ENCODE measurements at regions not wholly inside any gene's neighbourhood (a gene's known extent, or its start where the extent isn't known, plus 50 kb on each side); places are given as distances from the start of the nearest gene placed in this dataset.

- Histone ChIP-seq H3K36me3 (no peaks in the 10 kb centered on the region), H3K4me3 (no peak overlapping the region), H3K9me3 (peaks cover 0 to 7% (median 3%) of the 10 kb centered on the region in 8 donors), H3K27me3 (replicated peaks in 1 of 7) (no peaks in the 10 kb centered on the region), H3K27ac (peak overlapping the region in 2 of 8 donors; percentile 69 to 76), H3K4me1 (peaks cover 0 to 31% (median 3%) of the 10 kb centered on the region in 6 donors)
- TF ChIP-seq POLR2A (IDR thresholded peaks at IDR 0.05) = no peak
- TF ChIP-seq POLR2AphosphoS5 (IDR thresholded peaks at IDR 0.05) = no peak
- no peak for TF ChIP-seq CTCF (IDR thresholded peaks at IDR 0.05 in 8 of 11, conservative IDR thresholded peaks at IDR 0.05 in 3 of 11)
- 69 to 93% (median 79%) methylated on average over 2 of the region's 2 CpGs for WGBS, 5 donors
- intact Hi-C loops (cut with DNase I; ENCODE audit: low total_unique reads) = no loop called here
- DNase-seq = no peak
Observed at GRCh38 chr3:159928071-159928491, 60.6 kb upstream of the IL12A start.

- H3K27ac ChIP-seq = peak overlapping the region in 4 of 8 donors; percentile 1 to 76 (median 69)
- no peaks in the 10 kb centered on the region for H3K27me3 ChIP-seq (replicated peaks in 1 of 7)
- no peak for DNase-seq
- H3K9me3 ChIP-seq = peaks cover 0 to 13% (median 8%) of the 10 kb centered on the region in 8 donors
- H3K4me1 ChIP-seq = peaks cover 0 to 30% (median 3%) of the 10 kb centered on the region in 6 donors
- WGBS, 5 donors = 83 to 93% (median 91%) methylated on average over 6 of the region's 6 CpGs
- H3K4me3 ChIP-seq = no peak overlapping the region
- intact Hi-C loops (cut with DNase I; ENCODE audit: low total_unique reads) = no loop called here
- no peaks in the 10 kb centered on the region for H3K36me3 ChIP-seq
- TF ChIP-seq CTCF (IDR thresholded peaks at IDR 0.05 in 8 of 11, conservative IDR thresholded peaks at IDR 0.05 in 3 of 11) (no peak), POLR2AphosphoS5 (IDR thresholded peaks at IDR 0.05) (no peak), POLR2A (IDR thresholded peaks at IDR 0.05) (no peak)
Observed at GRCh38 chr3:159928666-159929065, 60.0 kb upstream of the IL12A start.

- Histone ChIP-seq H3K9me3 (peaks cover 6 to 20% (median 16%) of the 10 kb centered on the region in 8 donors), H3K27me3 (replicated peaks in 1 of 7) (no peaks in the 10 kb centered on the region), H3K4me1 (peaks cover 0 to 24% (median 3%) of the 10 kb centered on the region in 6 donors), H3K36me3 (no peaks in the 10 kb centered on the region), H3K27ac (peak overlapping the region in 6 of 8 donors; percentile 1 to 76 (median 66)), H3K4me3 (no peak overlapping the region)
- peak in 4 of 11 experiments; percentile 40 to 50 (median 48) for TF ChIP-seq CTCF (IDR thresholded peaks at IDR 0.05 in 8 of 11, conservative IDR thresholded peaks at IDR 0.05 in 3 of 11)
- TF ChIP-seq POLR2AphosphoS5 (IDR thresholded peaks at IDR 0.05) = no peak
- no peak for TF ChIP-seq POLR2A (IDR thresholded peaks at IDR 0.05)
- DNase-seq = no peak
- intact Hi-C loops (cut with DNase I; ENCODE audit: low total_unique reads) = no loop called here
- 70 to 82% (median 73%) methylated on average over 11 of the region's 11 CpGs for WGBS, 5 donors
Observed at GRCh38 chr3:159929171-159930141, 59.2 kb upstream of the IL12A start.

GRCh38 chr3:159934216-159934615 lies 54.4 kb upstream of the IL12A start:
- intact Hi-C loops (cut with DNase I; ENCODE audit: low total_unique reads) = no loop called here

More at GRCh38 chr3:159934216-159934615, 54.4 kb upstream of the IL12A start:
- TF ChIP-seq POLR2AphosphoS5 (IDR thresholded peaks at IDR 0.05) (no peak), CTCF (IDR thresholded peaks at IDR 0.05 in 8 of 11, conservative IDR thresholded peaks at IDR 0.05 in 3 of 11) (no peak), POLR2A (IDR thresholded peaks at IDR 0.05) (no peak)
- H3K4me3 ChIP-seq = no peak overlapping the region
- no peaks in the 10 kb centered on the region for H3K36me3 ChIP-seq
- H3K27me3 ChIP-seq (replicated peaks in 1 of 7) = no peaks in the 10 kb centered on the region
- no peak overlapping the region for H3K27ac ChIP-seq
- H3K4me1 ChIP-seq = peaks cover 0 to 8% (median under 1%) of the 10 kb centered on the region in 6 donors
- H3K9me3 ChIP-seq = peaks cover 8 to 30% (median 24%) of the 10 kb centered on the region in 8 donors
- no peak for DNase-seq

Data from spleen (tissue), 11 donors.